ENCODE measurements at regions not wholly inside any gene's neighbourhood (a gene's known extent, or its start where the extent isn't known, plus 50 kb on each side); places are given as distances from the start of the nearest gene placed in this dataset.

DNA sequence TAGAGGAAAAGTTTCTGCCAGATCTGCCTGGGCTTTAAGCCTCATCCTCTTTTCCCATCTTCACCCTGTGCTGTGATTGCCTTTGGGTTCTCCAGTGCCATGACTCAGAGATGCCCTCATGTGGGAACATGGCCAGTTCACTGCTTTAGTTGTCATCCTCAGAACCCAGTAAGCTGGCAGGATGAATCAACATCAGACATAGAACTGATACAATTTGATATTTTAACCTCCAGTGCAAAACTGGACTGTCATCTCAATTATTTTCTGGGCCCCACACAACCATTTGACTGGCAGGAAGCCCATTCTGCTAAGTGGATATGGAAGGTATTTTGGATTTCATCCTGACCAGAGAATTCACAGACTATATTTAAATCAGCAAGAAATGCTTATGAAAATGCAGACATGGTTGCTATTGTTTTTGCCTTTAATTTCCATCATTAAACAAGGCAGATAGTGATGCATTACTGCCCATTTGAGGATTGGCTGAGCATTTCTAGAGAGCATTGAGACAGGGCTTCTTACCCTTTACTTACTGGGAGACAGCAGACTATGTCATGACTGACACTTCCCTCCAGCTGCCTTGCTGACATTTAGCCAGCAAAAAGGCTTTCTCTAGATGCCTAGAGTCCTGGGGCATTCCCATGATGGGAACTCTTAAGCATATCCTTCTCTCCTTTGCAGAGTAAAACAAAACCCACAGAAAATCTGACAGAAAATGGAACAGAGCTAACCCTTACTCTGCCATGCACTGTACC is 327.1 kb upstream of the MTNR1B start:
- no peaks in the 10 kb centered on the region for H3K36me3 ChIP-seq (ENCODE audit: control insufficient read depth in 2 of 4, insufficient read depth in 4 of 4, low read length in 3 of 4)
- H2BK120ac ChIP-seq (replicated peaks; ENCODE audit: low read depth, low read length), result no peak overlapping the region
- no peak overlapping the region for H4K8ac ChIP-seq (ENCODE audit: extremely low read depth, insufficient read depth, low read length)
- no peak overlapping the region for H3K14ac ChIP-seq (ENCODE audit: insufficient read length)
- ChIA-PET CTCF (ENCODE audit: partially characterized antibody) (interaction anchor here (1.0 kb wide), 1 partner anchor 243 kb away, joined by 3 read pairs; no protein-coding TSS in a partner anchor), POLR2A (ENCODE audit: partially characterized antibody) (no interaction called here)
- no peak overlapping the region for H2BK15ac ChIP-seq (ENCODE audit: low read length)
- no peak overlapping the region for H4K5ac ChIP-seq (ENCODE audit: insufficient read length, low read depth, low read length)
- no peak overlapping the region for H3K4ac ChIP-seq (replicated peaks; ENCODE audit: insufficient read length, low read depth, low read length)
- no peaks in the 10 kb centered on the region for H3K9me3 ChIP-seq (ENCODE audit: insufficient read depth in 2 of 2, low read depth in 1 of 2, low read length in 1 of 2)
- H3K9ac ChIP-seq (replicated peaks in 1 of 4; ENCODE audit: extremely low read depth in 1 of 4, low read depth in 3 of 4, low read length in 3 of 4), result no peak overlapping the region
- no peaks in the 10 kb centered on the region for H3K79me1 ChIP-seq (ENCODE audit: low read depth, low read length)
- no peak for TF ChIP-seq CREB1 (IDR thresholded peaks at IDR 0.05)
- no peak for TF ChIP-seq CEBPB (IDR thresholded peaks at IDR 0.05; ENCODE audit: low read depth, low read length)
- FAIRE-seq, result no peak
- H3K4me1 ChIP-seq (replicated peaks in 1 of 4; ENCODE audit: control insufficient read depth in 3 of 4, insufficient read depth in 4 of 4, low read length in 3 of 4), result no peaks in the 10 kb centered on the region
- no peak overlapping the region for H2AK5ac ChIP-seq (ENCODE audit: low read depth, low read length)
- no peak overlapping the region for H3K4me3 ChIP-seq (ENCODE audit: extremely low read depth in 1 of 4, insufficient read depth in 2 of 4, low read depth in 3 of 4, low read length in 4 of 4)
- H2AFZ ChIP-seq (ENCODE audit: low read length), result no peak overlapping the region
- no peaks in the 10 kb centered on the region for H3K23me2 ChIP-seq (ENCODE audit: low read depth, low read length)
- H4K91ac ChIP-seq (replicated peaks; ENCODE audit: insufficient read length, low read length), result no peak overlapping the region
- no peak overlapping the region for H3K56ac ChIP-seq (replicated peaks; ENCODE audit: insufficient read length, low read depth, low read length)
- no peak overlapping the region for H3K23ac ChIP-seq (ENCODE audit: insufficient read length)
- H4K20me1 ChIP-seq (replicated peaks in 1 of 2; ENCODE audit: control insufficient read depth in 1 of 2, insufficient read depth in 2 of 2, low read length in 2 of 2), result no peaks in the 10 kb centered on the region
- no peaks in the 10 kb centered on the region for H3K79me2 ChIP-seq (ENCODE audit: control insufficient read depth in 1 of 2, insufficient read depth in 2 of 2, low read length in 2 of 2)
- no peak overlapping the region for H2BK20ac ChIP-seq (ENCODE audit: low read length)
- no peak overlapping the region for H3K27ac ChIP-seq (ENCODE audit: low read depth, low read length)
- no peak overlapping the region for H3K18ac ChIP-seq (ENCODE audit: extremely low read depth, low read length)
- no peak for DNase-seq (ENCODE audit: low read depth in 1 of 2, low spot score in 2 of 2)
- H2BK12ac ChIP-seq (ENCODE audit: low read depth, low read length), result no peak overlapping the region
- no peak overlapping the region for H3K4me2 ChIP-seq (ENCODE audit: insufficient read depth in 1 of 2, low read depth in 2 of 2, low read length in 2 of 2)
- H2BK5ac ChIP-seq (ENCODE audit: low read depth, low read length), result no peak overlapping the region
- no peaks in the 10 kb centered on the region; a peak in 1 of 7 replicates for H3K27me3 ChIP-seq (replicated peaks in 1 of 4; ENCODE audit: control insufficient read depth in 3 of 4, extremely low read depth in 1 of 4, insufficient read depth in 3 of 4, low read length in 3 of 4)
